NCI-H1048 (cell line): ENCODE measurements at regions not wholly inside any gene's neighbourhood (a gene's known extent, or its start where the extent isn't known, plus 50 kb on each side); places are given as distances from the start of the nearest gene placed in this dataset.

ENCODE experiments used
- DNase-seq: peaks from one replicate; lab custom pipeline; 2025; lab: John Stamatoyannopoulos, UW

DNA sequence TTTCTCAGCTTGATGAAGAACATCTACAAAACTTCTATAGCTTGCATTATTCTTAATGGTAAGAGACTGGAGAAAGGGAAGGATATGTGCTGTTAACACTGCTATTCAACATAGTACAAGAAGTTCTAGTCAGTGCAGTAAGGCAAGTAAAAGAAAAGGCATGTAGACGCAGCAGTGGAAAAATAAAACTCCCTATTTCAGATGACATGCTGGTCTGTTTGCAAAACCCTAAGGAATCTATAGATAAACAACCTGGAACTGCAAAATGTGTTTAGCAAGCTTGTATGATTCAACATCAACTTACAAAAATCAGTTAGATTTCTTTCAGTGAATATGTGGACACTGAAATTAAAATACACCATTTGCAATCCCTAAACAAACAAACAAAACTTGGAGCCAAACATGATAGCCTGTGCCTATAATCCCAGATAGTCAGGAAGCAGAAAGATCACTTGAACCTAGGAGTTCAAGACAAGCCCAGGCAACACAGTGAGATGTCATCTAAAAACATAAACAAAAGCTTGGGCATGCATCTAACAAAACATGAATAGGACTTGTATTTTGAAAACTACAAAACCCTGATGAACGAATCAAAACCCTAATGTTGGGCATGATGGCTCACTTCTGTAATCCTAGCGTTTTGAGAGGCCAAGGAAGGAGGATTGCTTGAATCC, 293.6 kb upstream of the RGS6 start:
- no peak for DNase-seq

DNA sequence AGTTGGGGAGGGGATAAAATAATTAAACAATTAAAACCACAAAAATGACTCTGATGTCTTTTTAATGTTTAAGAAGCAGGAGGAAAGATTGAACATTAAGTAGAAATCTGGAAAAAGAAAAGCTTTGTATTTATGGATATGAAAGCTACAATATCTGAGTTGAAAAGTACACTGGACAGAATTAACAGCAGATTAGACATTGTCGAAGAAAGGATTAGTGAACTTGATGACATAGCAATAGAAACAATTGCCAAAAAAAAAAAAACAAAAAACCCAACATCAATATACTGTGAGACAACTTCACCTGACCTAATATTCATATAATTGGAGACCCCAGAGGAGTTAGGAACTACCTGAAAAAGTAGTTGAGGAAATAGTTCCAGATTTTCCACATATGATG, 289.5 kb upstream of the RGS6 start:
- no peak for DNase-seq

DNA sequence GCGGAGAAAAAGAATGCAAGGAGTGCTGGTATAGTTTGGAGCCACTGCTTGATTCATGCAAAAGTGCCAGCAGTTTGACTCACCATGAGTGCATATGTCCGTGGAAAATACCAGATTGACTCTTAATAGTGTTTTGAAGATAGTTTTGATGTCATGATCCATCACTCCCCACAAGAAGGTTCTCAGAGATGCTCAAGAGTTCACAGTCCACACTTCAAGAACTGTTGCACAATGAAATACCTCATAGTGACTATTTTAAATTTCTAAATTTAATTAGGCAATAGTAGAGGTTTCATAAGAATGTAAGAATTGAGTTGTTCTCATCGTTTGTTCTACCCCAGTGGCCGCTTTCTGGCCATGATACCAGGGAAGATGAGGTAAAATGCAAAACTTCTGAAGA, 286.6 kb upstream of the RGS6 start:
- no peak for DNase-seq

DNA sequence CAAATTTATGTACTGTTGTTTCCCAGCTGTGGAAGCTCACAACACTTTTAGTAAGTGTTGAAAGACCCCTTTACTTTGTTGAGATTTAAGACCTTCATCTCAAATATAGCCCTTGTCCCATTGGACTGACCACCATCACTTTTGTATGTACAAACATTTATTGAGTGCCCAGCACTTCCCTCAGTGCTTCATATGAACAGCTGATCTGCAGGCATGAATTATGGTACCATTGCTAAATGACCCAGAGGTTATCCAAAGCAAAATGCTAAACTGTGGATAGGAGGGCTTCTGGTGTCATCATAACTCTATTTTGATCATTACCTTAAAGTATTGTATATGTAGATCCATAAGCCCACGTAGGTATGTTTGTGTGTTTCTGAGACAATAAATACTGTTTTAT, 285.7 kb upstream of the RGS6 start:
- no peak for DNase-seq

DNA sequence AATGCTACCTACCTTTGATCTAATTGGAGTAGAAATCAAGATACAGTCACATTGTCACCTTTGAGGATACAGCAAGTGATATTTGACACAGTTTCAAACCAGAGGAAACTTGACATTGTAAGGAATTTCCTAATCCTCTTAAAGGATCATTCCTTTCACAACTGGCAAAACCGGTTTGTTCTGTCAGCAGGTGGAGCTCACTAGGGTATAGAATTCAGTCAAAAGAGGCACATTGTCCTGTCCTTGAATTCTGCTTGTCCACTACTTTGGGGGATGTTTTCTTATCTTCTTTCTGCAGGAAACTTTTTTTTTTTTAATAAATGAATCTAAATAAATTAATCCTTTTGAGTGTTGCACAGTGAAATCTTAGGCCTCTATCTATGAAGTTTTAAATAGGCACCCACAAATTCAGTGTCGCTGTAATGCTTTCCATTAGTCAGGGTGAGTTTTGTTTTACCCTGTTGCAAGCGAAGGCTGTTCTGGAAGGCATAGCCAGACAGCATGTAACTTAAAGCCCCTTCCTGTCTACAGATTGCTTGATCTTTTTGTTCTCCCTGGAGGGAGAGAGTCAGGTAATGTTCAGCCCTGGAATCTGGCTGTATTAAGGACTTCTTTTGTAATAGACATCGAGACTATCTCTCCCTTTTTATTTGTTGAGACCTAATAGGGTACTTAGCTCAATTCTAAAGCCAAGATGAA, 285.0 kb upstream of the RGS6 start:
- peak; percentile 48 for DNase-seq

DNA sequence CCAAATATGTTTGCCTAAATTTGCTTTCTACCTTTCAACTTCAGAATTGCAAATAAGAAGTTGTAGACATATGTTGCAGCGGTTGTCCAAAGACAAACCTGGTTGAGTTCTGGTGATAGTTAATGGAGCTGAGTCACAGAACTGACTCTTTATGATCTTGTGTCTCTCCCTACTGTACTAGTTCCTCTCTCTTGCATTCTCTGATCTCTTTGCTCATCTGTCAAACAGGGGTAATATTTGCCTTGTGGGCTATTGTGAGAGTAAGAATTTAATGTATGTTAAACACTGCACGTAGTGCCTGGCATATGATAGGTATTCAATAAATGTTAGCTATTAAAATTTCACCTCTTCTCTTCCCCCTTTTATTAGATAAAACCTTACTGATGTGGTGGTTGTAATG, 283.5 kb upstream of the RGS6 start:
- DNase-seq = no peak

DNA sequence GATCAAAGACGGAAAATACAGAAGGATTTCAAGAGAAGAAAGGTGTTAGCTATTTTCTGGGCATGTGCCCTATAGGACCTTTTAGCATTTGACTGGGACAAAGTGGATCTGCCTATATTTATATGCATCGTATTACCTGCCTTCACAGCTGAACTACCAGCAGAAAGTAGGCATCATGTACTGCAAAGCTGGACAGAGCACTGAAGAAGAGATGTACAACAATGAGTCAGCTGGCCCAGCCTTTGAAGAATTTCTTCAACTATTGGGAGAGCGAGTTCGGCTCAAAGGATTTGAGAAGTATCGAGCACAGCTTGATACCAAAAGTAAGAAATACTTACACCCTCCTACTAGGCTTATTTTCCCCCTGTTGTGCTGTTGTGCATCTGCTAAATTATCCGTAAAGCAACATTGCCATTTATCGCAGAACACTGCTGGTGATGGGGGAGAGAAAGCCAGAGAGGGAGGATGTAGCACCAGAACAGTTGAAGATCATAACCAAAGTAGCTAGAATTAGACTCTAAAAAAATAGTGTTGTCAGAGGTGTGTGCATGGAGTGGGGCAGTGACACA, 282.0 kb upstream of the RGS6 start:
- DNase-seq = no peak

DNA sequence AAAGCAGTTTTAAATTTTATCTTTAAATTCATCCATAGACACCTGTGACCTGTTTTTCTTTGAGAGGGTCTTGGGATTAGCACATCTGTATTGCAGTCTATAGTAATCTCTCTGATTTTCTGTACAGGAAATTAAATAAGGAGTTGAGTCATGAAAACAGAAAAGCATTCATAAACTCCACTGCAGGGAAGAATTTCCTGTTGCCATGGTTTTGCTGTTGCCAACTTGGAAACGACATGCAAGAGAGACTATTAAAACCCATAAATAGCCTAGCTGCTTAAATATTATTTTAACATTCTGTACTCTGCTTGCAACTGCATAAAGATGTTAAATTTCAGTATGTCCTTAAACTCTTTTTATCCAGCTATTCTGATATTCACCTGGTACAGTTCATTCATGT, 281.0 kb upstream of the RGS6 start:
- no peak for DNase-seq

DNA sequence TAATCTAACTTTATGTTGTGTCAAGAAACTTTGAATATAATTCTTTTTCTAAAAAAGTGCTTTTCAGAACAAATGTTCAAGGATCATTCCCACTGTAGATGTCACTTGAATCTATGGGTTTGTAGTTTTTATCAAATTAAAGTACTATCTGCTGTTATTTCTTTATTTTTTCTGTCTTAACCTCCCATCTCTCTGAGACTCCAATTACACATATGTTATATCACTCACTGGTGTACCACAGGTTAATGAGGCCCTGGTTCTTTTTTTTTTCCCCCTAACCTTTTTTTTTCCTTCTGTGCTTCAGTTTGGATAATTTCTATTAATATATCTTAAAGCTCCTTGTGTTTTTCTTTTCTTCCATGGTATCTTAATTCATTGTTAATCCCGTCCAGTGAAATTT, 279.9 kb upstream of the RGS6 start:
- DNase-seq = no peak

DNA sequence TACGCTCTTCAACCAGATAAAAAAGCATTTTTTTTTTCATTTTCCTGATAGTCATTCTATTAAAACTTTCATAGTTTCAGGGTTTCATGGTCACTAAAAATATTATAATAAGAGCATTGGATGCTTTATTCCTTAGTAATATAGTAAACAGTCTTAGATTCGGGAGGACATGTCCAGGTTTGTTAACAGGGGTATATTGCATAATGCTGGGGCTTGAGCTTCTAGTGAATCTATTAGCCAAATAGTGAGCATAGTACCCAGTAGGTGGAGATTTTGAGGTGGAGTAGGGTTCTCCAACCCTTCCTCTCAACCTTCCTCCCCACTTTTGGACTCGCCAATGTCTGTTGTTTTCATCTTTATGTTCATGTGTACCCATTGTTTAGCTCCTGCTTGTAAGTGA, 277.4 kb upstream of the RGS6 start:
- DNase-seq = no peak

DNA sequence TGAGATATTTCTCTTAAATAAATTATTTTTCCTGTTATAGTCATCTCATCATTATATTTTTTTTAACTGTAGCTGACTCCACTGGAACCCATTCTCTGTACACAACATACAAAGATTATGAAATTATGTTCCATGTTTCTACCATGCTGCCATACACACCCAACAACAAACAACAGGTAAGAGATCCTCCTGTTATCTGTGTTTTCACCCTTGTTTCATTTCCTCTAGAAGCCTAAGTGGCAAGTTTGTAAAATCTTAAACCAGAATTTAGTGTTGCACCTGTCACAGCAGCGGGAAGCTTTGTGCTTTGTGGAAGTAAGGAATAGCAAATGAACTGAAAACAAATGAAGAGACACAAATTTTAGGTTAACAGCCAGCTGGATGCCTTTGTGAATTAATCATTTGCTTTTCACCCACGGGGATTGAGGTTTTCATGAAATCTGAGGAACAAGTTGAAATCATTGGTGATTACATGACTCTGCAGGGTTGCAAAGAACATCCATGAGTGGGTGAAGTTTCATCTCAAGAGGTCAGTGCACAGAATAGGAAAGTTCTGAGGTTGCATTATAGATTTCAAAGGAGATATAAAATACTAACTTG, 273.9 kb upstream of the RGS6 start:
- no peak for DNase-seq

DNA sequence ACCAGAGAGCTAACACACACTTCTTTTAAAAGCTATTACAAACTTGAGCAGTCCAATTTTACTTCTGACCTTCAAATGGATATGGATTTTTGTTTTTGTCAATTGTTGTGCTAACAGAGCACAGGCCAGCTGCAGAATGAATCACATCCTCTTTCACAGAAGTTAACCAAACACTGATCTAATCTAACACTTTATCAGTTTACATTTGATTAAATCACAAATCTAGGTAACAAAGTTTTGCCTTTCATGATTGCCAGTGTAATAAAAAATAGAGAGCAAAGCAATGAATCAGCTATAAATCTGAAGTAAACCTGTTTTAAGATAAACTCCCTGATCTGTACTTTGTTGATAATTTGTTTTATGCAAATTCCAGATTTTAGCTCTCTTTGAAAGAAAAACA, 273.1 kb upstream of the RGS6 start:
- no peak for DNase-seq

DNA sequence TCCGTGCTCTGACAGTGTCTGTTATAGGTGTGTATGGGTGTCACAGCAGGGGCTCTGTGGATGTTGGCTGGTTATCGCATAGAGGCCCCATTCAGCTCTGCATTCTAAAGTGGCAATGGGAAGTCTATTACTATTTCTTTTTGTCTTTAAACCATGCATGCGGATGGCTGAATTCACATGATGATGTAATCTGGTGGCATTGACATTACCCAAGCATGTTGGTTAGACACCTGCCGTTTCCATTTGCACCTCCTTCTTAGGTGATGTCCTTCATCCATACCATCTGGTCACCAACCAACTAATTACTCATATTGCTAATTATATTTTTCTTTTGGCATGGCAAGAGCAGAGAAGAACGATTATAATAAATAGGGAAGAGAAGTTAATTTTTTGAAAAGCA, 270.8 kb upstream of the RGS6 start:
- DNase-seq = no peak

DNA sequence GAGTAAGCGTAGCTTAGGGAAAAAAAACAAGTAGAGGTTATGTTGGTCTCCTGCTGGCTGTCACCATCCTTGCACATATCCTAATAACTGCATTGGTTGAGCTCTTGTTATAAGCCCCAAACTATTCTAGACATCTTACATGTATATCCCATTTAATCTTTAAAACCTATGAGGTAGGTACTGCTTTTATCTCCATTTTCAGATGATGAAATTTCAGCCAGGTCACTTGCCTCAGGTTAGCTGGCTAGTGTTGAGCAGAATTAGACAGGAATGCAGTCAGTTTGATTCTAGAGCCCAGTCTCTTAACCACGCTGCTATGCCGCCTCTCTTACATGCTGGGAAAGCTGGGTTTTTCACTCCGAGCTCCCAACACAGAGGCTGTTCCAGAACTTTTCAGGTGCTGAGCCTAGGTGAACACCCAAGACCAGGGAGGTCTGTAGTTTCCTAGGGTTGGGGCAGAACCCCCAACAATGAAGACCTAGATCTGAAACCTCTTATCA, 269.9 kb upstream of the RGS6 start:
- no peak for DNase-seq

DNA sequence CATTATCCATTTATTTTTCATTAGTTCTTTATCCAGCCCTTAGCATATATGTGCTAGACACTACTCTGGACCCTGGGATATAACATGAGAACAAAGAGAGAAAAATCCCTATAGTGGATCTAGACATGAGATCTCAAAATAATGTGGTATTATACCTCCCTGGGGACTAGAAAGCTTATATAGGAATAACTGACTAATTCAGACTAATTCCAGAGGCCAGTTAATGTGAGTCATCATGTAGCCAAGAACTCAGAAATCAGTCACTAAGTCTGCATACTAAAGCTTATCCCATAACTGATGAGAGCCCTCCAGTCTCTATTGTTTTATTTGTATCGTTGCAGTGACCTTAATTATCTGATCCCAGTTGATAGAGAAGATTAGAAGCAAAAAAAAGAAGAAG, 267.1 kb upstream of the RGS6 start:
- no peak for DNase-seq

DNA sequence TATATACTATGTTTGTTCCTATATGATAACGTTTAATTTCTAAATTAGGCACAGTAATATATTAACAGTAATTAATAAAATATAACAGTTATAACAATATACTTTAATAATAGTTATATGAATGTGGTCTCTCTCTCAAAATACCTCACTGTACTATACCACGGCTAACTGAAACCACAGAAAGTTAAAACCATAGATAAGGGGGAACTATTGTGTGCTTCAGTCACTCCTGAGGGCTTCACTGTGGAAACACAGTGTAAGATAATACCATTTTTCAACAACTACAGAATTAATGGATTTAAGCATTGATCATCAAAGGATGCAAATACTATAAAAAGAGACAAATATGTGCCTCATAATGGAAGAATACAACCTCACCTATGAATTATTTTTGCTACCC, 266.4 kb upstream of the RGS6 start:
- DNase-seq = no peak

DNA sequence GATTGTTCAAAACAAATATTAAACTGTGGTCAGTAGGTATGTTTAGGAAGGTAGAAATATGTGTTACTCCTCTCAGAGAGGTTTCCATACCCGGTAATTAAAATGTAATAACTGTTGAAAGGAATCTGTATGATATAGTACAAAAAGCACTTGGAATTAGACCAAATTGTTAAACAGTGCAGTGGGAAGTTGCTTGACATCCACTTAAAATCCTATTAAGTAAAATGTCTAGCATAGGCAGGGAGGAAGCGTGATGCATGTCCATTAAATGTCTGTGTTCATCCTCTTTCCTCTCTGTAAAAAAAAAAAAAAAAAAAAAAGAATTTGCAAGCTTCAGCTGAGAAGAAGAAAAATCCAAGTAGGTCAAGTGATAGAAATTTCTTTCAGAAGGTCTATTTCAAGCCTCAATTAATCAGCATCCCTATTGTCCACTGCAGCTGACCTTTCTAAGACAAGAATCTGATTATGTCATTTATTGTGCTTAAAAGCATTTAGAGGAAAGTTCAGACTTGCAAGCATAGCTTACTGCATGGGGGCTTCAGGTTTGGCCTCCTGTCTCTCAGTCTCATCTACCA, 265.6 kb upstream of the RGS6 start:
- DNase-seq = no peak

DNA sequence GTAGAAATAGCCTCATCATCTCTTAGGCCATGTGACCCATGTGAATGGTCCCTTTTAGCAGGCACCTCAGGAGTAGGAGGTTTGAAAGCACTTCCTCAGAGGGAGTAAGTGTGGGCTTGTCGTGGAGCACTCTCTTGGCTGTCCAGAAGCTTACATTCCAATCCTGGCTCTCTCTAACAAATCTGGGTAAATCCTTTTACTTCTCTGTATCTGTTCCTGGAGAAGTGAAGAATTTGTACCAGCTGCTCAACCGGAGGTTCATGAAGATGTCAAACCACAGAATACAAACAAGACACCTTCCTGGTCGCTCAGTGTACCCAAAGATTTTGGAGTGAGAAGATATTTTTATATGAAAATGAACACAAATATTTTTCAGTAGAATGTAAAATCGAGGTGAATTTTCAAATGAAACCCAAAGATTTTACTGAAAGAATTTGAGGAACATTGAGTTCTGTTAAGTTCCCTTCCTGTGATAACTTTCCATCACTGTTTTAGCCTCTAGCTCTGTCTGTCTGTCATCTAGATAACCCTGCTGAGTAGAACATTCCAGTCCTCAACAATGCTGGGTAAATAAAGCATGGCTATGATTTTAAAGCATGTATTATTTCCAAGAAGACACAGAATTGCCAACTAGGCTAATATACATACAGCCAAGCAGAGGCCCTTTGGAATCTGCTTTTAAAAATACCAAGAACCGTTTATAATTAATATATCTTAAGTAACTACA, 263.9 kb upstream of the RGS6 start:
- DNase-seq = no peak

DNA sequence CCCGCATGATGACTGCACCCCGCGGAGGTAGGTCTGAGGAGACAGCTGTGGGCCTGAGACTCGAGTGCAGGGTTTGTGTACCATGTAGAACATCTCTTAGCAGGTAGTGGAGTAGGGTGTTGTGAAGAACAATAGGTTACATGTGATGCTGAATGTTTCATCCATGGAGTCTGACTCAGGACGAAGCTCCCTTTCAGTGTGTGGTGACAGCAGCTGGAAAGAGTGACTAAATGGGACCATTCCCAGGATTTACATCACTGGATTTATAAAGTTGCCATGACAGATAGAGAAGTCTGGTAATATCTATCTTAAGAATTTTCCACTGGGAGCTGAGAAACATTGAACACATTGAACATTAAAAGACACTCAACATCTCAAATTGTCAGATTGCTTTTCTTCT, 259.6 kb upstream of the RGS6 start:
- no peak for DNase-seq

DNA sequence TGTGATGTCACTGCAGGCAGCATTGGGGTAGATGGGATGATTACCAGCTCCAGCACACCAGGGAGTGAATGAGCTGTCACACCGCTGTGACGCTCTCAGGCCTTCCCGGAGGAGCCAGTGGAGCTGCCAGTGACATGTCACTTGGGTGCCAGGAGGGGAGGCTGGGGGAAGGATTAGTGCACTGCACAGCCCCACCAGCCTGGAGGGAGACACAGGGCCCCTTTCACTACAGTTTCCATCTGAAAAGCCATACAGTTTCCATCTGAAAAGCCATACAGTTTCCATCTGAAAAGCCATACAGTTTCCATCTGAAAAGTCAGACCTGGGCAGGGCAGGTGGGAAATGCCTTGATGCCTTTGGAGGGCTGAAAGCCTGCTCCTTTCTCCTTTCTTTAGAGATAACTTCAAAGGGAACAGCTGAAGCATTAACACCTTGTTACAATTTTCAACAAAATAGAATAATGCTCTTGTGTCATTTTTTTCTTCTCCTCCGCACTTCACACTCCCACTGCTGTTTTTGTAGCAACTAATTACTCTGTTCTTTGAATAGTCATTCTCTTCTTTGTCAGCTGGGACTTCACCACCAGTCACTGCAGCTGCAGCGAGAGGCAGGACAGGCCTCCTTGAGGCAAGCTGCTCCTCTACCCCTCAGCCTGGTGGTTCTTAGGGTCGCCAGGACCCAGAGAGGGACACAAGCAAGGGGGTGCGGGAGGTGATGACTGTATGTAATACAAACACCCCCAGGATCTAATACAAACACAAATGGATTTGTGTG, 256.9 kb upstream of the RGS6 start:
- no peak for DNase-seq

DNA sequence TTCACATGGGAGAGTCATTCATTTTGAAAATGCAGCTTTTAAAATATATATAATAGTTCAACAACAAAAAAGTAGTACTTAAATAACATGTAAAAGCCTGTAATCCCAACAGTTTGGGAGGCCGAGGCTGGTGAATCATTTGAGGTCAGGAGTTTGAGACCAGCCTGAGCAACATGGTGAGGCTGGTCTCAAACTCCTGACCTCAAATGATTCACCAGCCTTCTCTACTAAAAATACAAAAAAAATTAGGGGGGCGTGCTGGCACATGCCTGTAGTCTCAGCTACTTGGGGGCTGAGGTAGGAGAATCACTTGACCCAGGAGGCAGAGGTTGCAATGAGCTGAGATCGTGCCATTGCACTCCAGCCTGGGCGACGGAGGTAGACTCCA, 256.3 kb upstream of the RGS6 start:
- no peak for DNase-seq
